Loucy (cell line): ENCODE measurements at regions not wholly inside any gene's neighbourhood (a gene's known extent, or its start where the extent isn't known, plus 50 kb on each side); places are given as distances from the start of the nearest gene placed in this dataset.

ENCODE experiments used
- CTCF ChIP-seq: fragments of 200-600 bp; sonication (generic); conservative IDR thresholded peaks from 2 replicates; pipeline ENCODE4 v1.5.1; 2014; ENCODE audit warnings: mild to moderate bottlenecking, antibody characterized with exemption, low read length
- EZH2phosphoT487 ChIP-seq: fragments of 200-600 bp; IDR thresholded peaks from 2 replicates; pipeline ENCODE4 v1.6.1; 2018; ENCODE audit warnings: antibody characterized with exemption, mild to moderate bottlenecking, moderate library complexity, borderline replicate concordance

- TF ChIP-seq CTCF (no peak), EZH2phosphoT487 (no peak)
Observed at GRCh38 chrX:87063642-87064041, 454.0 kb upstream of the KLHL4 start.
